Suprapubic skin (tissue), 4 donors: ENCODE measurements at regions not wholly inside any gene's neighbourhood (a gene's known extent, or its start where the extent isn't known, plus 50 kb on each side); places are given as distances from the start of the nearest gene placed in this dataset.

Source experiments
- EP300 ChIP-seq: sonication (generic); formaldehyde crosslinking; IDR thresholded peaks from one replicate; pipeline ENCODE4 v1.6.1; 2017; ENCODE audit warnings: antibody characterized with exemption
- POLR2AphosphoS5 ChIP-seq, 3 donors: sonication (generic); formaldehyde crosslinking; IDR thresholded peaks; one replicate each; pipeline ENCODE4 v1.6.1; 2017; ENCODE audit warnings: antibody characterized with exemption in 3 of 3

GRCh38 chr13:48925001-48925400 lies 50.7 kb upstream of the FNDC3A start:
- no peak for TF ChIP-seq POLR2AphosphoS5 (IDR thresholded peaks at IDR 0.05)
- TF ChIP-seq EP300, result no peak
